B cell (primary cell): ENCODE measurements at regions not wholly inside any gene's neighbourhood (a gene's known extent, or its start where the extent isn't known, plus 50 kb on each side); places are given as distances from the start of the nearest gene placed in this dataset.

Experiments
- ATAC-seq: fragments of 200-7000 bp; cut with Tn5 transposase; one replicate; pipeline ENCODE4 v1.10.0; 2021; ENCODE audit warnings: low read depth, mild to moderate bottlenecking, moderate number of reproducible peaks, moderate library complexity
- CTCF ChIA-PET: fragments of 350-600 bp; sonication (Branson Sonifier 250); formaldehyde crosslinking; loops from one replicate; lab custom pipeline; 2021; ENCODE audit warnings: antibody characterized with exemption, inconsistent platforms; lab: Charles Lee
- POLR2A ChIA-PET: fragments of 350-600 bp; sonication (Branson Sonifier 250); formaldehyde crosslinking; loops from one replicate; lab custom pipeline; 2021; ENCODE audit warnings: antibody characterized with exemption; lab: Charles Lee
- DNase-seq: peaks from one replicate; pipeline ENCODE4 v3.0.0; 2013
- H2AFZ ChIP-seq: 2 replicates; pipeline ENCODE4 v1.6.1; 2012; ENCODE audit warnings: mild to moderate bottlenecking, low read depth, low read length; ENCODE audit not compliant: insufficient read depth, poor library complexity, severe bottlenecking
- H3K27ac ChIP-seq, 2 donors: 1 replicate in 1 of 2; 2 replicates in 1 of 2; pipeline ENCODE4 v1.5.1; 2012 to 2013; ENCODE audit warnings: low read length in 2 of 2, mild to moderate bottlenecking in 2 of 2, moderate library complexity in 1 of 2
- H3K27me3 ChIP-seq, 4 experiments: fragments of 200-600 bp in 1 of 4; sonication (generic) in 1 of 4; replicated peaks in 1 of 4; 1 replicate in 2 of 4; 2 replicates in 2 of 4; pipeline versions ENCODE4 v1.6.1 to v1.7.0; 2013 to 2016; ENCODE audit warnings: low read length in 3 of 4, mild to moderate bottlenecking in 2 of 4, mixed read lengths in 1 of 4, moderate library complexity in 1 of 4; ENCODE audit not compliant: insufficient read depth in 4 of 4, control insufficient read depth in 3 of 4; ENCODE audit errors: control extremely low read depth in 1 of 4
- H3K36me3 ChIP-seq, 2 experiments: replicated peaks in 1 of 2; 1 replicate in 1 of 2; 2 replicates in 1 of 2; pipeline versions ENCODE4 v1.6.1 to v1.7.1; 2013; ENCODE audit warnings: low read length in 1 of 2; ENCODE audit not compliant: insufficient read depth in 2 of 2, control insufficient read depth in 1 of 2; ENCODE audit errors: control extremely low read depth in 1 of 2, extremely low read depth in 1 of 2
- H3K4me1 ChIP-seq, 2 donors: fragments of 200-600 bp in 1 of 2; sonication (generic) in 1 of 2; 1 replicate in 1 of 2; 2 replicates in 1 of 2; pipeline versions ENCODE4 v1.5.1 to v1.6.1; 2013 to 2017; ENCODE audit warnings: low read length in 2 of 2; ENCODE audit not compliant: control insufficient read depth in 2 of 2, insufficient read depth in 2 of 2
- H3K4me2 ChIP-seq: replicated peaks from 2 replicates; pipeline ENCODE3; 2012; ENCODE audit warnings: mild to moderate bottlenecking, low read depth, low read length; ENCODE audit not compliant: poor library complexity, severe bottlenecking
- H3K4me3 ChIP-seq, 5 experiments: fragments of 200-600 bp in 1 of 5; sonication (generic) in 1 of 5; 1 replicate in 3 of 5; 2 replicates in 2 of 5; pipeline versions ENCODE4 v1.5.1 to v1.7.0; 2011 to 2016; ENCODE audit warnings: low read length in 4 of 5, mild to moderate bottlenecking in 4 of 5, low read depth in 2 of 5, control low read depth in 1 of 5, moderate library complexity in 1 of 5; ENCODE audit not compliant: insufficient read depth in 1 of 5; ENCODE audit errors: control extremely low read depth in 1 of 5, extremely low read depth in 1 of 5
- H3K79me2 ChIP-seq: fragments of 200-600 bp; sonication (generic); one replicate; pipeline ENCODE4 v1.6.0; 2016; ENCODE audit warnings: low read length; ENCODE audit not compliant: control insufficient read depth, insufficient read depth
- H3K9ac ChIP-seq: fragments of 200-600 bp; sonication (generic); 2 replicates; pipeline ENCODE4 v1.6.1; 2017; ENCODE audit warnings: mild to moderate bottlenecking, low read length, moderate library complexity
- H3K9me3 ChIP-seq, 3 donors: one replicate each; pipeline versions ENCODE4 v1.6.1 to v1.7.1; 2013; ENCODE audit warnings: low read length in 2 of 3; ENCODE audit not compliant: control insufficient read depth in 2 of 3, insufficient read depth in 1 of 3; ENCODE audit errors: control extremely low read depth in 1 of 3
- H4K20me1 ChIP-seq: 2 replicates; pipeline ENCODE4 v1.6.0; 2012; ENCODE audit warnings: mild to moderate bottlenecking, low read length; ENCODE audit not compliant: insufficient read depth, control insufficient read depth, poor library complexity, severe bottlenecking
- H3K27ac Mint-ChIP-seq: one replicate; pipeline ENCODE4 v1.8.0; 2021; ENCODE audit warnings: mixed read lengths
- H3K27me3 Mint-ChIP-seq: one replicate; pipeline ENCODE4 v1.8.0; 2021; ENCODE audit warnings: mixed read lengths
- H3K4me1 Mint-ChIP-seq: one replicate; pipeline ENCODE4 v1.8.0; 2021; ENCODE audit warnings: mixed read lengths
- H3K4me3 Mint-ChIP-seq: one replicate; pipeline ENCODE4 v1.8.0; 2021; ENCODE audit warnings: mixed read lengths
- H3K9me3 Mint-ChIP-seq: one replicate; pipeline ENCODE4 v1.8.0; 2022; ENCODE audit warnings: mixed read lengths; ENCODE audit not compliant: insufficient read depth
- CTCF ChIP-seq: fragments of 200-600 bp; IDR thresholded peaks from one replicate; pipeline ENCODE4 v1.8.0; 2022; ENCODE audit warnings: antibody characterized with exemption, mild to moderate bottlenecking
- EZH2 ChIP-seq: IDR thresholded peaks from 2 replicates; pipeline ENCODE4 v1.6.1; 2012; ENCODE audit warnings: borderline replicate concordance, low read depth, mild to moderate bottlenecking, moderate library complexity, low read length; ENCODE audit not compliant: insufficient read depth, poor library complexity, severe bottlenecking
- WGBS: methylation state at CpG from one replicate; pipeline ENCODE4 v1.1.5; 2013; ENCODE audit warnings: missing lambda C conversion rate; ENCODE audit not compliant: insufficient coverage; 5-methylcytosine and 5-hydroxymethylcytosine counted together
- intact Hi-C: fragments of 100-400 bp; cut with micrococcal nuclease; formaldehyde crosslinking; loops from one replicate; pipeline ENCODE4 v1.10.0; 2022

DNA sequence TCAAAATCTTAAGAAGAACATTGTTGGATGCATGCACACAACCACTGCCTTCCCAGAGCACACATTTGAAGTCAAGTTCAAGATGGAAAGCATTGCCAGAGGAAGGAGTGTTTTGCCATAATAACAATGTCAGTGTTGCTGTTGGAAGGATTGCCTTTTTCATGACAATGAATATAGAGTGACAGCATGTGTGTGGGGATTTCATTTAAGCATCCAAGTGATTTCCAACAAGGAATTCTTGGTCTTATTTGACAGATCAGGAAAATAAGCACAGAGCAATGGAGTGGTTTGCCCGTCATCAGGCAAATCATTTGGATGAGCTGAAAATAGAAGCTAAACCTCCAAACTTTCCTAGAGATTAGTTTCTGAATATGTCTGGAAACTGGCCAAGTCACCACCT lies 140.0 kb upstream of the RAI14 start:
- no peaks in the 10 kb centered on the region for H3K79me2 ChIP-seq
- CTCF ChIA-PET: no interaction called here
- no peak overlapping the region for H3K4me3 Mint-ChIP-seq
- TF ChIP-seq CTCF (no peak), EZH2 (no peak)
- H3K27me3 Mint-ChIP-seq: peaks cover 15% of the 10 kb centered on the region
- no peaks in the 10 kb centered on the region for H3K4me1 Mint-ChIP-seq
- H3K4me3 ChIP-seq: no peak overlapping the region
- intact Hi-C loops: no loop called here
- no peaks in the 10 kb centered on the region for H3K27me3 ChIP-seq
- WGBS: no CpG with 5 or more reads among the region's 1 CpG
- H3K27ac Mint-ChIP-seq: no peak overlapping the region
- no peaks in the 10 kb centered on the region for H3K9me3 ChIP-seq
- H4K20me1 ChIP-seq: no peaks in the 10 kb centered on the region
- POLR2A ChIA-PET: no interaction called here
- no peak overlapping the region for H3K27ac ChIP-seq
- H2AFZ ChIP-seq: no peak overlapping the region
- no peak overlapping the region for H3K9ac ChIP-seq
- H3K4me1 ChIP-seq: no peaks in the 10 kb centered on the region
- no peaks in the 10 kb centered on the region for H3K9me3 Mint-ChIP-seq
- ATAC-seq: no peak
- DNase-seq: no peak
- no peaks in the 10 kb centered on the region for H3K36me3 ChIP-seq
- no peak overlapping the region for H3K4me2 ChIP-seq

- H4K20me1 ChIP-seq: no peaks in the 10 kb centered on the region
- no peak overlapping the region for H3K4me3 ChIP-seq
- DNase-seq (no peak), ATAC-seq (no peak)
- no peak overlapping the region for H3K27ac Mint-ChIP-seq
- no peak overlapping the region for H2AFZ ChIP-seq
- H3K27me3 Mint-ChIP-seq: peaks cover 15% of the 10 kb centered on the region
- H3K4me3 Mint-ChIP-seq: no peak overlapping the region
- no peak overlapping the region for H3K27ac ChIP-seq
- no peaks in the 10 kb centered on the region for H3K4me1 ChIP-seq
- H3K9me3 ChIP-seq: no peaks in the 10 kb centered on the region
- H3K4me1 Mint-ChIP-seq: no peaks in the 10 kb centered on the region
- H3K36me3 ChIP-seq: no peaks in the 10 kb centered on the region
- intact Hi-C loops: no loop called here
- H3K27me3 ChIP-seq: no peaks in the 10 kb centered on the region
- no peaks in the 10 kb centered on the region for H3K9me3 Mint-ChIP-seq
- TF ChIP-seq CTCF (no peak), EZH2 (no peak)
- H3K9ac ChIP-seq: no peak overlapping the region
- ChIA-PET POLR2A (no interaction called here), CTCF (no interaction called here)
- WGBS: 95% methylated on average over 6 of the region's 6 CpGs
- H3K4me2 ChIP-seq: no peak overlapping the region
- H3K79me2 ChIP-seq: no peaks in the 10 kb centered on the region
These were observed 139.4 kb upstream of the RAI14 start for GRCh38 chr5:34516686-34517085.
